HCT116 (cell line): ENCODE measurements at regions not wholly inside any gene's neighbourhood (a gene's known extent, or its start where the extent isn't known, plus 50 kb on each side); places are given as distances from the start of the nearest gene placed in this dataset.

ENCODE experiments used
- ATAC-seq: fragments of 200-7000 bp; cut with Tn5 transposase; 2 replicates; pipeline ENCODE4 v1.9.1; 2020; ENCODE audit warnings: mild to moderate bottlenecking, moderate library complexity
- BruUV-seq: library from RNA; stranded (reverse); fragments of 400-500 nt; replicated peaks from 2 replicates; lab custom pipeline; 2021; lab: Mats Ljungman, UMichigan
- CTCF ChIA-PET: fragments of 300-600 bp; sonication (Branson Sonifier 250); formaldehyde crosslinking; loops from one replicate; lab custom pipeline; 2021; ENCODE audit warnings: antibody characterized with exemption; lab: Charles Lee
- POLR2A ChIA-PET: fragments of 300-600, 350-600 bp; sonication (Branson Sonifier 250); formaldehyde crosslinking; loops from one replicate; lab custom pipeline; 2021; ENCODE audit warnings: antibody characterized with exemption; lab: Charles Lee
- RAD21 ChIA-PET, 2 experiments: fragments of 300-600 bp; sonication (Branson Sonifier 250); formaldehyde crosslinking; loops; one replicate each; lab custom pipeline; 2023; ENCODE audit warnings: low total read pairs in 2 of 2; ENCODE audit not compliant: uncharacterized antibody in 2 of 2, unreplicated experiment in 2 of 2, low non-redundant PET in 1 of 2; lab: Charles Lee
- DNase-seq: peaks from one replicate; pipeline ENCODE4 v3.0.0-alpha.2; 2010; ENCODE audit warnings: low read depth, low spot score
- H2AFZ ChIP-seq: fragments of 200-600 bp; shearing (Covaris generic), sonication (generic); 2 replicates; pipeline ENCODE4 v1.6.1; 2017; ENCODE audit warnings: low read depth, mixed run types, mixed read lengths, antibody characterized with exemption, low read length; ENCODE audit not compliant: poor library complexity, severe bottlenecking
- H3K27ac ChIP-seq: 2 replicates; pipeline ENCODE4 v1.5.1; 2012; ENCODE audit warnings: low read depth, low read length
- H3K27me3 ChIP-seq: fragments of 200-600 bp; sonication (generic); 2 replicates; pipeline ENCODE4 v1.6.1; 2016; ENCODE audit warnings: mixed run types, low read length, mixed read lengths; ENCODE audit not compliant: insufficient read depth
- H3K36me3 ChIP-seq, 2 experiments: fragments of 200-500 bp in 1 of 2; fragments of 200-600 bp in 1 of 2; sonication (Bioruptor generic) in 1 of 2; sonication (generic) in 1 of 2; 2 replicates each; pipeline versions ENCODE4 v1.5.1 to v1.6.1; 2014 to 2016; ENCODE audit warnings: low read length in 2 of 2, inconsistent platforms in 1 of 2, mixed read lengths in 1 of 2, mixed run types in 1 of 2; ENCODE audit not compliant: insufficient read depth in 2 of 2, control insufficient read depth in 1 of 2
- H3K4me1 ChIP-seq, 2 experiments: fragments of 200-600 bp in 1 of 2; sonication (generic) in 1 of 2; 2 replicates each; pipeline versions ENCODE4 v1.5.1 to v1.6.1; 2012 to 2017; ENCODE audit warnings: low read length in 2 of 2, inconsistent platforms in 1 of 2, mild to moderate bottlenecking in 1 of 2, mixed read lengths in 1 of 2, mixed run types in 1 of 2, moderate library complexity in 1 of 2; ENCODE audit not compliant: insufficient read depth in 2 of 2, control insufficient read depth in 1 of 2
- H3K4me2 ChIP-seq: fragments of 200-600 bp; sonication (generic); 2 replicates; pipeline ENCODE4 v1.6.1; 2017; ENCODE audit warnings: mixed run types, low read length, mixed read lengths
- H3K4me3 ChIP-seq, 2 experiments: fragments of 200-600 bp in 1 of 2; sonication (generic) in 1 of 2; replicated peaks in 1 of 2; 2 replicates each; pipeline ENCODE4 v1.5.1; 2011 to 2016; ENCODE audit warnings: low read length in 2 of 2, control low read depth in 1 of 2, low read depth in 1 of 2, mild to moderate bottlenecking in 1 of 2, mixed read lengths in 1 of 2, mixed run types in 1 of 2
- H3K79me2 ChIP-seq: fragments of 200-600 bp; sonication (generic); 2 replicates; pipeline ENCODE4 v1.6.1; 2017; ENCODE audit warnings: mild to moderate bottlenecking, mixed run types, low read length, moderate library complexity, mixed read lengths; ENCODE audit not compliant: insufficient read depth
- H3K9ac ChIP-seq: fragments of 200-600 bp; sonication (generic); 2 replicates; pipeline ENCODE4 v1.6.1; 2016; ENCODE audit warnings: low read length, mixed read lengths
- H3K9me2 ChIP-seq: fragments of 200-600 bp; sonication (generic), shearing (Covaris generic); 2 replicates; pipeline ENCODE4 v1.6.1; 2017; ENCODE audit warnings: mixed run types, mild to moderate bottlenecking, moderate library complexity; ENCODE audit not compliant: insufficient read depth
- H3K9me3 ChIP-seq, 2 experiments: fragments of 200-500 bp in 1 of 2; fragments of 200-600 bp in 1 of 2; sonication (Bioruptor generic) in 1 of 2; sonication (generic) in 1 of 2; 2 replicates each; pipeline ENCODE4 v1.6.1; 2014 to 2017; ENCODE audit warnings: low read length in 2 of 2, mixed read lengths in 2 of 2, inconsistent platforms in 1 of 2, low read depth in 1 of 2, mild to moderate bottlenecking in 1 of 2, mixed run types in 1 of 2, moderate library complexity in 1 of 2; ENCODE audit not compliant: control insufficient read depth in 1 of 2, insufficient read depth in 1 of 2
- H4K20me1 ChIP-seq: fragments of 200-600 bp; sonication (generic), shearing (Covaris generic); 2 replicates; pipeline ENCODE4 v1.6.1; 2017; ENCODE audit warnings: mixed run types, mild to moderate bottlenecking, moderate library complexity; ENCODE audit not compliant: insufficient read depth
- ATF3 ChIP-seq: IDR thresholded peaks from 2 replicates; pipeline ENCODE4 v1.6.1; 2012
- CBX3 ChIP-seq: IDR thresholded peaks from 2 replicates; pipeline ENCODE4 v1.6.1; 2012; ENCODE audit warnings: low read depth
- CTCF ChIP-seq, 3 experiments: fragments of 200-600 bp in 1 of 3; sonication (generic) in 1 of 3; IDR thresholded peaks in 2 of 3; conservative IDR thresholded peaks in 1 of 3; 2 replicates each; pipeline ENCODE4 v1.5.1; 2012 to 2017; ENCODE audit warnings: low read depth in 2 of 3, low read length in 2 of 3, antibody characterized with exemption in 1 of 3, borderline replicate concordance in 1 of 3, control low read depth in 1 of 3, mild to moderate bottlenecking in 1 of 3, mixed read lengths in 1 of 3, mixed run types in 1 of 3, moderate library complexity in 1 of 3; ENCODE audit not compliant: insufficient read depth in 1 of 3
- EGR1 ChIP-seq: IDR thresholded peaks from 2 replicates; pipeline ENCODE4 v1.6.1; 2012; ENCODE audit warnings: low read depth
- ELF1 ChIP-seq: IDR thresholded peaks from 2 replicates; pipeline ENCODE4 v1.6.1; 2012; ENCODE audit warnings: low read depth, borderline replicate concordance
- EZH2 ChIP-seq: fragments of 200-600 bp; sonication (generic); IDR thresholded peaks from 2 replicates; pipeline ENCODE4 v1.6.1; 2017; ENCODE audit warnings: antibody characterized with exemption, mixed run types
- EZH2phosphoT487 ChIP-seq: fragments of 200-600 bp; IDR thresholded peaks from 2 replicates; pipeline ENCODE4 v1.6.1; 2018; ENCODE audit warnings: antibody characterized with exemption, borderline replicate concordance
- FOSL1 ChIP-seq: IDR thresholded peaks from 2 replicates; pipeline ENCODE4 v1.6.1; 2012; ENCODE audit warnings: low read depth
- JUND ChIP-seq: IDR thresholded peaks from 2 replicates; pipeline ENCODE4 v1.6.1; 2012
- POLR2A ChIP-seq: IDR thresholded peaks from 2 replicates; pipeline ENCODE4 v1.7.0; 2011; ENCODE audit warnings: borderline replicate concordance; ENCODE audit not compliant: insufficient read depth, insufficient read length; ENCODE audit errors: extremely low read depth
- POLR2AphosphoS5 ChIP-seq: IDR thresholded peaks from 2 replicates; pipeline ENCODE4 v1.6.1; 2011; ENCODE audit warnings: mild to moderate bottlenecking, low read depth, low read length, moderate library complexity
- REST ChIP-seq: IDR thresholded peaks from 2 replicates; pipeline ENCODE4 v1.6.1; 2012; ENCODE audit warnings: low read depth
- SIN3A ChIP-seq: IDR thresholded peaks from 2 replicates; pipeline ENCODE4 v1.6.1; 2012; ENCODE audit warnings: low read depth
- SP1 ChIP-seq: IDR thresholded peaks from 2 replicates; pipeline ENCODE4 v1.6.1; 2012; ENCODE audit warnings: low read depth
- SRF ChIP-seq: IDR thresholded peaks from 2 replicates; pipeline ENCODE4 v1.6.1; 2012; ENCODE audit warnings: low read depth
- TCF7L2 ChIP-seq: IDR thresholded peaks from 2 replicates; pipeline ENCODE4 v1.7.0; 2011; ENCODE audit warnings: borderline replicate concordance, inconsistent platforms; ENCODE audit not compliant: insufficient read depth, insufficient read length; ENCODE audit errors: extremely low read depth
- ZFX ChIP-seq: fragments of 450-650 bp; IDR thresholded peaks from 2 replicates; pipeline ENCODE4 v1.6.1; 2017
- ZNF274 ChIP-seq: fragments of 200-500 bp; sonication (Bioruptor generic); IDR thresholded peaks from 2 replicates; pipeline ENCODE4 v1.6.1; 2014; ENCODE audit warnings: mild to moderate bottlenecking, low read depth, low read length, inconsistent platforms
- intact Hi-C: fragments of 100-400 bp; cut with micrococcal nuclease; formaldehyde crosslinking; loops from 2 replicates; pipeline ENCODE4 v1.10.0; 2022
- TF ChIP-seq, protein P1 (sequence below): IDR thresholded peaks from 2 replicates; pipeline ENCODE4 v1.6.1; 2011; ENCODE audit warnings: mild to moderate bottlenecking, low read length, moderate library complexity; ENCODE audit not compliant: insufficient replicate concordance; ENCODE audit errors: extremely low read depth

DNA sequence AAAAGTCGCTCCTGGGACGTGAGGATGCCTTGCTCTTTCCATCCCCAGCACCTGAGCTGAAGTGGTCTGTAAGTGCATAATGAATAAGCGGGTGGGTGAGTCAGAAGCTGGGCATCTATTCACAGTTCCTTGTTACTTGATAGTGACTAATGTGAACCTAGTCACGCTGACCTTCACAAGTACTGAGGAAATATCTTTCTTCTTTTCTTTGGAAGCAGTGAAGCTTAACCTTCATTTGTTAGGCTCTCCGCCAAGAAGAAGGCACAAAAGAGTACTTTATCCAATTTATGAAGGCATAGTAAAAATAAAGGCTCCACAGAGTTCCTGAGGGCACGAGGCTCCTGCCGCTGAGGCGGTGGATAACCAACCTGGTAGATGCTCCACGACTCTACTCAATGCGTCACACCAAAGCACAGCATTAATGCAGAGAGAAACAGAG lies 475.7 kb upstream of the SLIT2 start:
- H3K4me2 ChIP-seq, result peak overlapping the region; percentile 68
- H3K4me1 ChIP-seq, result peaks cover 21 to 35% of the 10 kb centered on the region in 2 experiments
- no peaks in the 10 kb centered on the region for H3K9me3 ChIP-seq
- H3K9me2 ChIP-seq, result no peaks in the 10 kb centered on the region
- H3K27me3 ChIP-seq, result no peaks in the 10 kb centered on the region
- POLR2A ChIA-PET, result interaction anchor here (1.2 kb wide), 1 partner anchor 176 kb away, joined by 4 read pairs; no protein-coding TSS in a partner anchor
- peak overlapping the region; percentile 56 for H3K9ac ChIP-seq
- ATAC-seq (peak; percentile 94), DNase-seq (peak; percentile 84)
- no peaks in the 10 kb centered on the region for H4K20me1 ChIP-seq
- intact Hi-C loops, result no loop called here
- TF ChIP-seq TCF7L2 (peak; percentile 62), CTCF (IDR thresholded peaks at IDR 0.05 in 2 of 3, conservative IDR thresholded peaks at IDR 0.05 in 1 of 3; ENCODE audit: borderline replicate concordance in 1 of 3, insufficient read depth in 1 of 3, low read depth in 2 of 3, low read length in 2 of 3) (no peak), EZH2 (no peak), POLR2A (no peak), EGR1 (no peak), EZH2phosphoT487 (no peak), SRF (no peak), SIN3A (peak; percentile 49; the same call in 1 of the 2 replicates), ZNF274 (no peak), ELF1 (no peak), FOSL1 (peak; percentile 83), REST (no peak), JUND (peak; percentile 86), ZFX (no peak), SP1 (peak; percentile 74), POLR2AphosphoS5 (no peak), CBX3 (peak; percentile 77), ATF3 (no peak)
- TF ChIP-seq, protein P1, sequence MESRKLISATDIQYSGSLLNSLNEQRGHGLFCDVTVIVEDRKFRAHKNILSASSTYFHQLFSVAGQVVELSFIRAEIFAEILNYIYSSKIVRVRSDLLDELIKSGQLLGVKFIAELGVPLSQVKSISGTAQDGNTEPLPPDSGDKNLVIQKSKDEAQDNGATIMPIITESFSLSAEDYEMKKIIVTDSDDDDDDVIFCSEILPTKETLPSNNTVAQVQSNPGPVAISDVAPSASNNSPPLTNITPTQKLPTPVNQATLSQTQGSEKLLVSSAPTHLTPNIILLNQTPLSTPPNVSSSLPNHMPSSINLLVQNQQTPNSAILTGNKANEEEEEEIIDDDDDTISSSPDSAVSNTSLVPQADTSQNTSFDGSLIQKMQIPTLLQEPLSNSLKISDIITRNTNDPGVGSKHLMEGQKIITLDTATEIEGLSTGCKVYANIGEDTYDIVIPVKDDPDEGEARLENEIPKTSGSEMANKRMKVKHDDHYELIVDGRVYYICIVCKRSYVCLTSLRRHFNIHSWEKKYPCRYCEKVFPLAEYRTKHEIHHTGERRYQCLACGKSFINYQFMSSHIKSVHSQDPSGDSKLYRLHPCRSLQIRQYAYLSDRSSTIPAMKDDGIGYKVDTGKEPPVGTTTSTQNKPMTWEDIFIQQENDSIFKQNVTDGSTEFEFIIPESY, result no peak
- RAD21 ChIA-PET, result no interaction called here
- peak overlapping the region in 1 of 2 experiments; percentile 43; a peak in 2 of 4 replicates for H3K4me3 ChIP-seq
- no TSS peak for BruUV-seq
- H2AFZ ChIP-seq, result no peak overlapping the region
- H3K27ac ChIP-seq, result peak overlapping the region; percentile 78
- H3K79me2 ChIP-seq, result no peaks in the 10 kb centered on the region
- CTCF ChIA-PET, result no interaction called here
- no peaks in the 10 kb centered on the region for H3K36me3 ChIP-seq
